GM12874 (cell line): ENCODE measurements at regions not wholly inside any gene's neighbourhood (a gene's known extent, or its start where the extent isn't known, plus 50 kb on each side); places are given as distances from the start of the nearest gene placed in this dataset.

ENCODE experiments used
- CTCF ChIP-seq: IDR thresholded peaks from 2 replicates; pipeline ENCODE4 v1.5.1; 2011; ENCODE audit warnings: low read depth, mild to moderate bottlenecking, control low read depth, low read length, moderate library complexity; ENCODE audit not compliant: insufficient read depth

- no peak for TF ChIP-seq CTCF
Observed at GRCh38 chr7:45328403-45328981, 170.9 kb downstream of the RAMP3 start.

- TF ChIP-seq CTCF: no peak
Observed at GRCh38 chr7:45331563-45331962, 174.0 kb downstream of the RAMP3 start.

GRCh38 chr7:45342236-45342635 lies 184.6 kb downstream of the RAMP3 start:
- TF ChIP-seq CTCF: no peak

GRCh38 chr7:45343746-45344145 lies 186.2 kb downstream of the RAMP3 start:
- no peak for TF ChIP-seq CTCF

GRCh38 chr7:45347804-45348203 lies 190.2 kb downstream of the RAMP3 start:
- TF ChIP-seq CTCF: no peak

GRCh38 chr7:45349090-45349489 lies 191.5 kb downstream of the RAMP3 start:
- TF ChIP-seq CTCF: no peak

- TF ChIP-seq CTCF: no peak
Observed at GRCh38 chr7:45350896-45351295, 193.3 kb downstream of the RAMP3 start.

GRCh38 chr7:45358287-45358686 lies 200.7 kb downstream of the RAMP3 start:
- no peak for TF ChIP-seq CTCF
